ENCODE measurements at regions not wholly inside any gene's neighbourhood (a gene's known extent, or its start where the extent isn't known, plus 50 kb on each side); places are given as distances from the start of the nearest gene placed in this dataset.
A peak's percentile ranks its signal among the peaks of the same experiment; 100 is the strongest.

DNA sequence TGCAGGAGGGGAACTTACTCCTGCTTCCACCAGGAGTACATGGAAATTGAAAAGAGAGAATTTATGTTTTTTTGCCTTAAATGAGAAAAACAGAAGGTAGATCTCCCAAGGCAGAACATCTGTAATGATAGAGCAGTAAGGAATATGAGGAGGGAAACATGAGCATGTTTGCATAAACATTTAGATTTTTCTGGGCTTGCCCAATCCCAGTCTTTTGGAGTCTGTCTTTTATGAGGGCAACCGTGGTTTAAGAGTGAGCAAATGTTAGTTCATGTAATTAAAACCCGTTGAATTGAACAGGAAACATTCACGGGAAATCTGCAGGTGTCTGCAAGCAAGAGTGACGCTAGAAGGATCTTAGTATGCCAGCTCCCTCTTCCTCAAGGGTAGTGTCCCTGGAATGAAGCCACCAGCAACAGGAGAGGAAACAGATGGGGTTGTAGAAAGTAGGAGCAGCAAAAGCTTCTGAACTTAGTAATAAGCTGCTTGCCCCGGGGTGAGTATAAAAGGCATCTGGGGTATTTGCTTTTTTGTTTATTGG is 79.3 kb downstream of the ARF6 start:
- intact Hi-C loops (cut with micrococcal nuclease; ENCODE audit: unreplicated experiment) (loop anchor here (10.0 kb wide), 3 partner anchors 77 to 133 kb away; partner anchors contain the start of gene ARF6), in situ Hi-C loops (cut with HindIII; ENCODE audit: low pct_unique_long_range_greater_than_20kb, low sequenced_read_pairs) (no loop called here)
- DNase-seq (ENCODE audit: low read depth, low spot score) (peak; percentile 51), ATAC-seq (peak; percentile 70)
- Histone ChIP-seq H3K4me3 (ENCODE audit: low read depth in 2 of 2, low read length in 2 of 2) (peak overlapping the region; percentile 9 to 28), H3K36me3 (ENCODE audit: control insufficient read depth, insufficient read depth, low read length) (no peaks in the 10 kb centered on the region), H3K4me1 (ENCODE audit: control insufficient read depth, insufficient read depth, low read length) (peaks cover 79% of the 10 kb centered on the region), H3K27ac (ENCODE audit: low read length) (peak overlapping the region; percentile 100), H3K27me3 (ENCODE audit: control insufficient read depth, insufficient read depth, low read length) (no peaks in the 10 kb centered on the region), H3K9me3 (ENCODE audit: control insufficient read depth, insufficient read depth, low read depth, low read length) (no peaks in the 10 kb centered on the region; the same call in 1 of the 2 replicates)
- ChIA-PET POLR2A (interaction anchor here (0.5 to 1.0 kb wide), 2 partner anchors 18 to 122 kb away, joined by 3 to 4 read pairs; no protein-coding TSS in a partner anchor), CTCF (no interaction called here)
- BruUV-seq (replicated peaks) = no TSS peak
- TF ChIP-seq POLR2AphosphoS5 (IDR thresholded peaks at IDR 0.05; ENCODE audit: low read depth, low read length) (peak; percentile 59; the same call in 1 of the 2 replicates), TCF7L2 (IDR thresholded peaks at IDR 0.05; ENCODE audit: low read depth, low read length) (peak; percentile 89), SIN3A (IDR thresholded peaks at IDR 0.05; ENCODE audit: borderline replicate concordance, insufficient read depth, low read depth, low read length) (no peak)
- TF ChIP-seq, protein P1, sequence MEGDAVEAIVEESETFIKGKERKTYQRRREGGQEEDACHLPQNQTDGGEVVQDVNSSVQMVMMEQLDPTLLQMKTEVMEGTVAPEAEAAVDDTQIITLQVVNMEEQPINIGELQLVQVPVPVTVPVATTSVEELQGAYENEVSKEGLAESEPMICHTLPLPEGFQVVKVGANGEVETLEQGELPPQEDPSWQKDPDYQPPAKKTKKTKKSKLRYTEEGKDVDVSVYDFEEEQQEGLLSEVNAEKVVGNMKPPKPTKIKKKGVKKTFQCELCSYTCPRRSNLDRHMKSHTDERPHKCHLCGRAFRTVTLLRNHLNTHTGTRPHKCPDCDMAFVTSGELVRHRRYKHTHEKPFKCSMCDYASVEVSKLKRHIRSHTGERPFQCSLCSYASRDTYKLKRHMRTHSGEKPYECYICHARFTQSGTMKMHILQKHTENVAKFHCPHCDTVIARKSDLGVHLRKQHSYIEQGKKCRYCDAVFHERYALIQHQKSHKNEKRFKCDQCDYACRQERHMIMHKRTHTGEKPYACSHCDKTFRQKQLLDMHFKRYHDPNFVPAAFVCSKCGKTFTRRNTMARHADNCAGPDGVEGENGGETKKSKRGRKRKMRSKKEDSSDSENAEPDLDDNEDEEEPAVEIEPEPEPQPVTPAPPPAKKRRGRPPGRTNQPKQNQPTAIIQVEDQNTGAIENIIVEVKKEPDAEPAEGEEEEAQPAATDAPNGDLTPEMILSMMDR (IDR thresholded peaks at IDR 0.05) = no peak
- TF ChIP-seq, protein P2, sequence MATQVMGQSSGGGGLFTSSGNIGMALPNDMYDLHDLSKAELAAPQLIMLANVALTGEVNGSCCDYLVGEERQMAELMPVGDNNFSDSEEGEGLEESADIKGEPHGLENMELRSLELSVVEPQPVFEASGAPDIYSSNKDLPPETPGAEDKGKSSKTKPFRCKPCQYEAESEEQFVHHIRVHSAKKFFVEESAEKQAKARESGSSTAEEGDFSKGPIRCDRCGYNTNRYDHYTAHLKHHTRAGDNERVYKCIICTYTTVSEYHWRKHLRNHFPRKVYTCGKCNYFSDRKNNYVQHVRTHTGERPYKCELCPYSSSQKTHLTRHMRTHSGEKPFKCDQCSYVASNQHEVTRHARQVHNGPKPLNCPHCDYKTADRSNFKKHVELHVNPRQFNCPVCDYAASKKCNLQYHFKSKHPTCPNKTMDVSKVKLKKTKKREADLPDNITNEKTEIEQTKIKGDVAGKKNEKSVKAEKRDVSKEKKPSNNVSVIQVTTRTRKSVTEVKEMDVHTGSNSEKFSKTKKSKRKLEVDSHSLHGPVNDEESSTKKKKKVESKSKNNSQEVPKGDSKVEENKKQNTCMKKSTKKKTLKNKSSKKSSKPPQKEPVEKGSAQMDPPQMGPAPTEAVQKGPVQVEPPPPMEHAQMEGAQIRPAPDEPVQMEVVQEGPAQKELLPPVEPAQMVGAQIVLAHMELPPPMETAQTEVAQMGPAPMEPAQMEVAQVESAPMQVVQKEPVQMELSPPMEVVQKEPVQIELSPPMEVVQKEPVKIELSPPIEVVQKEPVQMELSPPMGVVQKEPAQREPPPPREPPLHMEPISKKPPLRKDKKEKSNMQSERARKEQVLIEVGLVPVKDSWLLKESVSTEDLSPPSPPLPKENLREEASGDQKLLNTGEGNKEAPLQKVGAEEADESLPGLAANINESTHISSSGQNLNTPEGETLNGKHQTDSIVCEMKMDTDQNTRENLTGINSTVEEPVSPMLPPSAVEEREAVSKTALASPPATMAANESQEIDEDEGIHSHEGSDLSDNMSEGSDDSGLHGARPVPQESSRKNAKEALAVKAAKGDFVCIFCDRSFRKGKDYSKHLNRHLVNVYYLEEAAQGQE (IDR thresholded peaks at IDR 0.05; ENCODE audit: insufficient read depth in 1 of 2, low read depth in 2 of 2, low read length in 1 of 2) = no peak

DNA sequence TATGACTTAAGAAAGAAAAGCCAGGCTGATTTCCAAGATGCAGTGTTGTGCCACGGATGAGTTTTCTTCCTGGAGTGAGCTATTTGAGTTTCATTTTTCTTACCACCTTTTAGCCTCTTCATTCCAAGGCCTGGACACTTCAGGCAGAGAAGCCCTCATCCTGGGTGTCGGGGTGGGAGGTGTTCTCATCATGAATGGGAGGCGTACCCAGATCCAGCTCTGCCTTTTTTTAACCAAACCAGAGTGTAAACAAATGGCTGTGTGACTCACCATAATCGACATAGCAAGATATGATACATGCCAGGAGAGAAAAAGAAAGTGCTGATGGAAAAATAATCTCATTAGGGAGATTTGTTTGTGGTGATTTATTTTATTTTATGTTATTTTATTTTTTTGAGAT is 79.9 kb downstream of the ARF6 start:
- POLR2A ChIA-PET = interaction anchor here (0.7 to 0.9 kb wide), 2 partner anchors 21 to 28 kb away, joined by 3 to 4 read pairs; no protein-coding TSS in a partner anchor
- H3K27ac ChIP-seq (ENCODE audit: low read length) = peak overlapping the region; percentile 100
- BruUV-seq (replicated peaks) = TSS peak; percentile 86
- peak; percentile 82 for ATAC-seq
- CTCF ChIA-PET = interaction anchor here (0.5 to 0.6 kb wide), 2 partner anchors 27 to 107 kb away, joined by 3 read pairs; no protein-coding TSS in a partner anchor
- H3K4me1 ChIP-seq (ENCODE audit: control insufficient read depth, insufficient read depth, low read length) = peaks cover 79% of the 10 kb centered on the region
- intact Hi-C loops (cut with micrococcal nuclease; ENCODE audit: unreplicated experiment) (loop anchor here (10.0 kb wide), 3 partner anchors 78 to 132 kb away; partner anchors contain the start of gene ARF6), in situ Hi-C loops (cut with HindIII; ENCODE audit: low pct_unique_long_range_greater_than_20kb, low sequenced_read_pairs) (no loop called here)
- H3K36me3 ChIP-seq (ENCODE audit: control insufficient read depth, insufficient read depth, low read length) = no peaks in the 10 kb centered on the region
- peak; percentile 46; the same call in 1 of the 2 replicates for TF ChIP-seq POLR2AphosphoS5 (IDR thresholded peaks at IDR 0.05; ENCODE audit: low read depth, low read length)
- TF ChIP-seq, protein P2 (IDR thresholded peaks at IDR 0.05; ENCODE audit: insufficient read depth in 1 of 2, low read depth in 2 of 2, low read length in 1 of 2) = no peak
- TF ChIP-seq TCF7L2 (IDR thresholded peaks at IDR 0.05; ENCODE audit: low read depth, low read length) = no peak; the same call in 1 of the 2 replicates
- TF ChIP-seq SIN3A (IDR thresholded peaks at IDR 0.05; ENCODE audit: borderline replicate concordance, insufficient read depth, low read depth, low read length) = no peak
- TF ChIP-seq, protein P1 (IDR thresholded peaks at IDR 0.05) = no peak
- no peaks in the 10 kb centered on the region; the same call in 1 of the 2 replicates for H3K9me3 ChIP-seq (ENCODE audit: control insufficient read depth, insufficient read depth, low read depth, low read length)
- DNase-seq (ENCODE audit: low read depth, low spot score) = peak; percentile 87
- H3K4me3 ChIP-seq (ENCODE audit: low read depth in 2 of 2, low read length in 2 of 2) = peak overlapping the region; percentile 9 to 28
- H3K27me3 ChIP-seq (ENCODE audit: control insufficient read depth, insufficient read depth, low read length) = no peaks in the 10 kb centered on the region

All from Panc1 (cell line).